ENCODE measurements at regions not wholly inside any gene's neighbourhood (a gene's known extent, or its start where the extent isn't known, plus 50 kb on each side); places are given as distances from the start of the nearest gene placed in this dataset.

DNA sequence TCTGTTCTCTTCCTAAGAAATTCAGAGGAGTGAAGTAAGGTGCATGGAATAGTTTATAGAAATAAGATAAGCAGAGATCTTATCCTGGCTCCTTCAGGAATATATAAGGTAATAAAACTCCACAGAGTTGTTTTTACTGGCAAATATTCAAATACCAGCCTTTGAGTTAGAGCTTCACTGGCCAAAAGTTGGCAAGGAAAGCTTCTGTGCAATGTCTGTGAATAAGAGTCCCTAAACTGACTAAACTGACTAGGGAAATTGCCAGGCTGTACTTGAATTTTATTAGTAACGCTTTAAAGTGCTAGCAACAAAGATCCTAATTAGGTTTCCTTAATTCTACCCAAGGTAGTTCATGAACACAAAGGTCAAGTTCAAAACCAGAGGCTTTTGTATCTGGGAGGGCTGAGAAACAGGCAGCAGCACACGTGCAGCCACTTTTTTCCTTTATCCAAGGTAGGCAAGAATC lies 131.1 kb upstream of the MPDZ start:
- Mint-ChIP-seq H3K27ac (no peak overlapping the region), H3K36me3 (no peaks in the 10 kb centered on the region)

DNA sequence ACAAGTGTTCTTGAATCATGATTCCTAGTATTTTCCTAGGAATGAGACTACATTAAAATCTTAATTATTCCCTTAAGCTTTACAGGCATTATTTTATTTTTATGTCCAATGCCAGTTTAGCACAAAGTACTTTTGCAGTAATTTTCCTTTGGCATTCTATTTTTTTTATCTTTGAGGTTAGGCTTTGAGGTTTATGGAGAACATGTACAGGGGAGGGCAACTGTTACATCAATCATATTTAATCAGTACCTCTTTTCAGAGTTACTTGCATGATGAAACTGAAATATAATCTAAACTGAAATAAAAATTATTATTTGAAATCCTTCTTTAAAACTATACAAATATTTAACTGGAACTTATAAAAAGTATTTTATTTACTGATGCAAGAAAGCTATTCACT lies 118.2 kb upstream of the MPDZ start:
- Mint-ChIP-seq H3K9me3 (peaks cover 6 to 16% of the 10 kb centered on the region in 2 donors), H3K27ac (no peak overlapping the region), H3K4me3 (no peak overlapping the region), H3K4me1 (no peaks in the 10 kb centered on the region), H3K27me3 (ENCODE audit: low read depth in 2 of 2) (no peaks in the 10 kb centered on the region), H3K36me3 (no peaks in the 10 kb centered on the region)
- Histone ChIP-seq H3K4me1 (ENCODE audit: control insufficient read depth, insufficient read depth, low read length) (no peaks in the 10 kb centered on the region), H3K36me3 (ENCODE audit: control insufficient read depth, insufficient read depth, low read length) (no peaks in the 10 kb centered on the region), H3K27ac (ENCODE audit: low read length) (no peak overlapping the region), H3K27me3 (ENCODE audit: control insufficient read depth, insufficient read depth, low read length) (no peaks in the 10 kb centered on the region), H3K4me3 (ENCODE audit: low read length) (no peak overlapping the region), H3K9me3 (ENCODE audit: control insufficient read depth, insufficient read depth, low read length) (no peaks in the 10 kb centered on the region)
- ATAC-seq: no peak
- intact Hi-C loops (cut with micrococcal nuclease): no loop called here
- DNase-seq: no peak
- TF ChIP-seq, protein P1, sequence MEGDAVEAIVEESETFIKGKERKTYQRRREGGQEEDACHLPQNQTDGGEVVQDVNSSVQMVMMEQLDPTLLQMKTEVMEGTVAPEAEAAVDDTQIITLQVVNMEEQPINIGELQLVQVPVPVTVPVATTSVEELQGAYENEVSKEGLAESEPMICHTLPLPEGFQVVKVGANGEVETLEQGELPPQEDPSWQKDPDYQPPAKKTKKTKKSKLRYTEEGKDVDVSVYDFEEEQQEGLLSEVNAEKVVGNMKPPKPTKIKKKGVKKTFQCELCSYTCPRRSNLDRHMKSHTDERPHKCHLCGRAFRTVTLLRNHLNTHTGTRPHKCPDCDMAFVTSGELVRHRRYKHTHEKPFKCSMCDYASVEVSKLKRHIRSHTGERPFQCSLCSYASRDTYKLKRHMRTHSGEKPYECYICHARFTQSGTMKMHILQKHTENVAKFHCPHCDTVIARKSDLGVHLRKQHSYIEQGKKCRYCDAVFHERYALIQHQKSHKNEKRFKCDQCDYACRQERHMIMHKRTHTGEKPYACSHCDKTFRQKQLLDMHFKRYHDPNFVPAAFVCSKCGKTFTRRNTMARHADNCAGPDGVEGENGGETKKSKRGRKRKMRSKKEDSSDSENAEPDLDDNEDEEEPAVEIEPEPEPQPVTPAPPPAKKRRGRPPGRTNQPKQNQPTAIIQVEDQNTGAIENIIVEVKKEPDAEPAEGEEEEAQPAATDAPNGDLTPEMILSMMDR (IDR thresholded peaks at IDR 0.05): no peak

More for the DNA sequence above, 131.1 kb upstream of the MPDZ start:
- Mint-ChIP-seq H3K4me3 (no peak overlapping the region), H3K9me3 (peaks cover 0 to 3% of the 10 kb centered on the region in 2 donors), H3K27me3 (ENCODE audit: low read depth in 2 of 2) (no peaks in the 10 kb centered on the region), H3K4me1 (no peaks in the 10 kb centered on the region)
- intact Hi-C loops (cut with micrococcal nuclease): no loop called here
- no peak for DNase-seq
- 65% methylated on average over 2 of the region's 2 CpGs for WGBS (ENCODE audit: insufficient coverage)
- Histone ChIP-seq H3K4me1 (ENCODE audit: control insufficient read depth, insufficient read depth, low read length) (no peaks in the 10 kb centered on the region), H3K9me3 (ENCODE audit: control insufficient read depth, insufficient read depth, low read length) (no peaks in the 10 kb centered on the region), H3K27me3 (ENCODE audit: control insufficient read depth, insufficient read depth, low read length) (no peaks in the 10 kb centered on the region), H3K4me3 (ENCODE audit: low read length) (no peak overlapping the region), H3K27ac (ENCODE audit: low read length) (no peak overlapping the region), H3K36me3 (ENCODE audit: control insufficient read depth, insufficient read depth, low read length) (no peaks in the 10 kb centered on the region)
- ATAC-seq: no peak
- TF ChIP-seq, protein P1 (IDR thresholded peaks at IDR 0.05): no peak

DNA sequence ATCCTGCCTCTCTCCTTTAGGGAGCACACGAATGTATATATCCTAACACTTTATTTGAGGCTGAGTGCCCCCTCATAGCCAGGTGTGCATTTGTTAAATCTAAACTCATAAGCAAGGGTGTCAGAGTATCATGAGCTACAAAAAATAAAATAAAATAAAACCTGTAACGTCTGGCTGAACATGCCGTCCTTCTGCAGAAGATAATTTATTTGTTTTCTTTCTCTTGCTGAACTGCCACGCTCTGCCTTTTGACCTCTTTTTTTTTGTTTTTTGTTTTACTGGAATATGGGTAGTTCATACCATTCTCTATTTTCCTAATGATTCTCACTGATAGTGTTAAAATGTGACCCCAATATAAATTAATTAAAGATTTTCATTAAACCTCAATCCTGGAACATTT lies 117.7 kb upstream of the MPDZ start:
- WGBS (ENCODE audit: insufficient coverage): 52% methylated on average over 3 of the region's 4 CpGs
- no peak for DNase-seq

DNA sequence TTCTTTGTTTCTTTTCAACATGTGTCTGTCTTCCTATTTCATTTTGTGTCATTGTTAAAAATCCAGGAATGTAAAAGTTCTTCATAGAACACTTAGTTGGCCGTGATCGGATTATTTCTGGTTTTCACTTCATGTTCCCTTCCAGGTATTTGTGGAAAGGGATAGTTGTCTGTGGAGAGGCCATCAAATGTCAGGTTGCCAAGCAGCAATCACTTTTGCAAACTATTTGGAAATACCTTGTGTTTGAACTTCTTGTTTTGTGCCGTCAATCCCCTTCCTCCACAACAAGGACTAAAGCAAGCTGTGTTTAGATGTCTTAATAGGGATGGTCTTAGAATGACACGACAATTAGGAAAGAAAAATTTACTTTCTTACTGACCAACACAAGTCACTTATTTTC lies 116.9 kb upstream of the MPDZ start:
- no peak overlapping the region for H3K4me3 Mint-ChIP-seq
- H3K9me3 Mint-ChIP-seq: peaks cover 8 to 27% of the 10 kb centered on the region in 2 donors

More for the DNA sequence above, 117.7 kb upstream of the MPDZ start:
- Histone ChIP-seq H3K27ac (ENCODE audit: low read length) (no peak overlapping the region), H3K27me3 (ENCODE audit: control insufficient read depth, insufficient read depth, low read length) (no peaks in the 10 kb centered on the region), H3K4me3 (ENCODE audit: low read length) (no peak overlapping the region), H3K9me3 (ENCODE audit: control insufficient read depth, insufficient read depth, low read length) (no peaks in the 10 kb centered on the region), H3K4me1 (ENCODE audit: control insufficient read depth, insufficient read depth, low read length) (no peaks in the 10 kb centered on the region), H3K36me3 (ENCODE audit: control insufficient read depth, insufficient read depth, low read length) (no peaks in the 10 kb centered on the region)
- no peaks in the 10 kb centered on the region for H3K4me1 Mint-ChIP-seq
- TF ChIP-seq, protein P1 (IDR thresholded peaks at IDR 0.05): no peak
- H3K9me3 Mint-ChIP-seq: peaks cover 6 to 19% of the 10 kb centered on the region in 2 donors
- H3K27me3 Mint-ChIP-seq (ENCODE audit: low read depth in 2 of 2): no peaks in the 10 kb centered on the region
- no peak overlapping the region for H3K4me3 Mint-ChIP-seq
- intact Hi-C loops (cut with micrococcal nuclease): no loop called here
- no peak overlapping the region for H3K27ac Mint-ChIP-seq
- ATAC-seq: no peak
- no peaks in the 10 kb centered on the region for H3K36me3 Mint-ChIP-seq

More for the DNA sequence above, 116.9 kb upstream of the MPDZ start:
- Mint-ChIP-seq H3K27ac (no peak overlapping the region), H3K4me1 (no peaks in the 10 kb centered on the region), H3K36me3 (peaks cover 4% of the 10 kb centered on the region), H3K27me3 (ENCODE audit: low read depth in 2 of 2) (no peaks in the 10 kb centered on the region)
- Histone ChIP-seq H3K4me1 (ENCODE audit: control insufficient read depth, insufficient read depth, low read length) (no peaks in the 10 kb centered on the region), H3K4me3 (ENCODE audit: low read length) (no peak overlapping the region), H3K9me3 (ENCODE audit: control insufficient read depth, insufficient read depth, low read length) (no peaks in the 10 kb centered on the region), H3K36me3 (ENCODE audit: control insufficient read depth, insufficient read depth, low read length) (no peaks in the 10 kb centered on the region), H3K27me3 (ENCODE audit: control insufficient read depth, insufficient read depth, low read length) (no peaks in the 10 kb centered on the region), H3K27ac (ENCODE audit: low read length) (no peak overlapping the region)
- DNase-seq (no peak), ATAC-seq (no peak)
- WGBS (ENCODE audit: insufficient coverage): 93% methylated on average over 2 of the region's 4 CpGs
- intact Hi-C loops (cut with micrococcal nuclease): no loop called here
- TF ChIP-seq, protein P1 (IDR thresholded peaks at IDR 0.05): no peak

All from natural killer cell (primary cell).